IMR-90 (cell line): ENCODE measurements at regions not wholly inside any gene's neighbourhood (a gene's known extent, or its start where the extent isn't known, plus 50 kb on each side); places are given as distances from the start of the nearest gene placed in this dataset.
A peak's percentile ranks its signal among the peaks of the same experiment; 100 is the strongest.

ENCODE experiments used
- ATAC-seq: fragments of 200-7000 bp; cut with Tn5 transposase; 2 replicates; pipeline ENCODE4 v1.9.1; 2020; ENCODE audit warnings: low read depth, mild to moderate bottlenecking, moderate library complexity
- BruUV-seq: library from RNA; stranded (reverse); fragments of 400-500 nt; replicated peaks from 2 replicates; lab custom pipeline; 2021; lab: Mats Ljungman, UMichigan
- CTCF ChIA-PET: fragments of 300-600 bp; formaldehyde crosslinking; extraction: SDS; loops from one replicate; lab custom pipeline; 2021; ENCODE audit warnings: antibody characterized with exemption; lab: Yijun Ruan, JAX
- POLR2A ChIA-PET: fragments of 300-600 bp; sonication (Branson Sonifier 250); formaldehyde crosslinking; loops from one replicate; lab custom pipeline; 2022; ENCODE audit warnings: antibody characterized with exemption; ENCODE audit not compliant: unreplicated experiment; lab: Charles Lee
- DNase-seq: peaks from one replicate; pipeline ENCODE4 v3.0.0; 2013
- H2AFZ ChIP-seq: replicated peaks from 2 replicates; pipeline ENCODE3; 2013; ENCODE audit warnings: low read length, mild to moderate bottlenecking; ENCODE audit not compliant: poor library complexity
- H2AK5ac ChIP-seq: 2 replicates; pipeline ENCODE4 v1.6.1; 2013; ENCODE audit warnings: low read depth, low read length, inconsistent platforms
- H2AK9ac ChIP-seq: replicated peaks from 2 replicates; pipeline ENCODE3; 2013; ENCODE audit warnings: mild to moderate bottlenecking, low read depth, low read length, moderate library complexity; ENCODE audit not compliant: poor library complexity
- H2BK120ac ChIP-seq: 2 replicates; pipeline ENCODE4 v1.6.1; 2013; ENCODE audit warnings: low read depth, low read length, inconsistent platforms
- H2BK15ac ChIP-seq: 3 replicates; pipeline ENCODE4 v1.6.1; 2013; ENCODE audit warnings: low read depth, low read length, inconsistent platforms
- H2BK20ac ChIP-seq: 2 replicates; pipeline ENCODE4 v1.6.1; 2013; ENCODE audit warnings: low read depth, mild to moderate bottlenecking, inconsistent platforms, low read length, moderate library complexity
- H2BK5ac ChIP-seq: 2 replicates; pipeline ENCODE4 v1.6.1; 2013; ENCODE audit warnings: mild to moderate bottlenecking, low read depth, low read length, inconsistent platforms; ENCODE audit not compliant: poor library complexity, severe bottlenecking
- H3K14ac ChIP-seq: replicated peaks from 2 replicates; pipeline ENCODE4 v1.6.1; 2013; ENCODE audit warnings: low read depth, low read length, inconsistent platforms
- H3K18ac ChIP-seq: 2 replicates; pipeline ENCODE4 v1.6.1; 2013; ENCODE audit warnings: low read depth, low read length, control low read depth
- H3K23ac ChIP-seq: 2 replicates; pipeline ENCODE4 v1.6.1; 2013; ENCODE audit warnings: low read depth, low read length, inconsistent platforms
- H3K27ac ChIP-seq: 2 replicates; pipeline ENCODE4 v1.5.1; 2013; ENCODE audit warnings: mild to moderate bottlenecking, control low read depth, low read length; ENCODE audit not compliant: insufficient read depth
- H3K27me3 ChIP-seq: 2 replicates; pipeline ENCODE4 v1.6.1; 2013; ENCODE audit warnings: low read length; ENCODE audit not compliant: control insufficient read depth, insufficient read depth
- H3K36me3 ChIP-seq: 2 replicates; pipeline ENCODE4 v1.6.1; 2013; ENCODE audit warnings: low read length, mixed read lengths; ENCODE audit not compliant: control insufficient read depth, insufficient read depth
- H3K4ac ChIP-seq: 2 replicates; pipeline ENCODE4 v1.6.1; 2013; ENCODE audit warnings: low read depth, low read length, inconsistent platforms
- H3K4me1 ChIP-seq: 2 replicates; pipeline ENCODE4 v1.6.1; 2013; ENCODE audit warnings: low read length, mixed read lengths; ENCODE audit not compliant: control insufficient read depth, insufficient read depth
- H3K4me2 ChIP-seq: 2 replicates; pipeline ENCODE4 v1.6.1; 2013; ENCODE audit warnings: low read depth, mild to moderate bottlenecking, control low read depth, low read length, moderate library complexity
- H3K4me3 ChIP-seq: 2 replicates; pipeline ENCODE4 v1.5.1; 2013; ENCODE audit warnings: low read depth, mild to moderate bottlenecking, control low read depth, low read length, moderate library complexity; ENCODE audit not compliant: insufficient read depth
- H3K56ac ChIP-seq: 2 replicates; pipeline ENCODE4 v1.6.1; 2013; ENCODE audit warnings: low read length, inconsistent platforms; ENCODE audit not compliant: insufficient read depth; ENCODE audit errors: extremely low read depth
- H3K79me1 ChIP-seq, 2 experiments: 2 replicates each; pipeline ENCODE4 v1.6.1; 2013; ENCODE audit warnings: low read length in 2 of 2, inconsistent platforms in 1 of 2, low read depth in 1 of 2
- H3K9ac ChIP-seq: 2 replicates; pipeline ENCODE4 v1.6.1; 2013; ENCODE audit warnings: low read depth, low read length, control low read depth
- H3K9me1 ChIP-seq: 2 replicates; pipeline ENCODE4 v1.6.1; 2013; ENCODE audit warnings: low read length, inconsistent platforms; ENCODE audit not compliant: insufficient read depth
- H3K9me3 ChIP-seq: 2 replicates; pipeline ENCODE4 v1.6.1; 2013; ENCODE audit warnings: low read length; ENCODE audit not compliant: control insufficient read depth, insufficient read depth
- H4K20me1 ChIP-seq: 2 replicates; pipeline ENCODE4 v1.6.1; 2013; ENCODE audit warnings: low read length, inconsistent platforms; ENCODE audit not compliant: insufficient read depth
- H4K5ac ChIP-seq: 2 replicates; pipeline ENCODE4 v1.6.1; 2013; ENCODE audit warnings: mild to moderate bottlenecking, low read depth, low read length, control low read depth
- H4K8ac ChIP-seq, 2 experiments: 2 replicates each; pipeline ENCODE4 v1.6.1; 2013; ENCODE audit warnings: low read depth in 2 of 2, low read length in 2 of 2, control low read depth in 1 of 2, inconsistent platforms in 1 of 2
- H4K91ac ChIP-seq: 2 replicates; pipeline ENCODE4 v1.6.1; 2013; ENCODE audit warnings: low read depth, low read length, inconsistent platforms; ENCODE audit not compliant: insufficient read depth
- BHLHE40 ChIP-seq: fragments of 150-350 bp; IDR thresholded peaks from 2 replicates; pipeline ENCODE4 v1.6.1; 2016; ENCODE audit warnings: mild to moderate bottlenecking, low read depth, low read length
- CEBPB ChIP-seq: IDR thresholded peaks from 2 replicates; pipeline ENCODE4 v1.6.1; 2012; ENCODE audit warnings: low read depth, low read length, improper control_type of control experiment
- NFE2L2 ChIP-seq: fragments of 150-350 bp; IDR thresholded peaks from 2 replicates; pipeline ENCODE4 v1.6.1; 2016; ENCODE audit warnings: low read depth, mild to moderate bottlenecking, low read length
- RAD21 ChIP-seq: IDR thresholded peaks from 2 replicates; pipeline ENCODE4 v1.6.1; 2012; ENCODE audit warnings: low read length, improper control_type of control experiment
- RCOR1 ChIP-seq: IDR thresholded peaks from 2 replicates; pipeline ENCODE4 v1.6.1; 2012; ENCODE audit warnings: mild to moderate bottlenecking, low read length, improper control_type of control experiment; ENCODE audit not compliant: insufficient replicate concordance
- WGBS, 2 experiments: methylation state at CpG; one replicate each; pipeline versions ENCODE4 v1.1.5 to v1.1.7; 2013; ENCODE audit warnings: missing lambda C conversion rate in 2 of 2; ENCODE audit not compliant: insufficient read length in 1 of 2; ENCODE audit errors: extremely low coverage in 2 of 2; 5-methylcytosine and 5-hydroxymethylcytosine counted together
- dilution Hi-C: fragments of 300-500 bp; cut with HindIII; formaldehyde crosslinking; loops from one replicate; pipeline ENCODE4 v1.14.3; 2018; ENCODE audit warnings: low sequenced_read_pairs; ENCODE audit not compliant: unreplicated experiment
- in situ Hi-C: fragments of 300-500 bp; cut with MboI; formaldehyde crosslinking; loops from 3 replicates; pipeline ENCODE4 v1.14.3; 2019; ENCODE audit warnings: low sequenced_read_pairs, inconsistent platforms, mixed read lengths
- intact Hi-C: fragments of 100-400 bp; cut with micrococcal nuclease; formaldehyde crosslinking; loops from 2 replicates; pipeline ENCODE4 v1.10.0; 2022
- TF ChIP-seq, protein P1 (sequence below): fragments of 150-350 bp; IDR thresholded peaks from 2 replicates; pipeline ENCODE4 v1.6.1; 2017; ENCODE audit warnings: mild to moderate bottlenecking, antibody characterized with exemption, low read length, low read depth

DNA sequence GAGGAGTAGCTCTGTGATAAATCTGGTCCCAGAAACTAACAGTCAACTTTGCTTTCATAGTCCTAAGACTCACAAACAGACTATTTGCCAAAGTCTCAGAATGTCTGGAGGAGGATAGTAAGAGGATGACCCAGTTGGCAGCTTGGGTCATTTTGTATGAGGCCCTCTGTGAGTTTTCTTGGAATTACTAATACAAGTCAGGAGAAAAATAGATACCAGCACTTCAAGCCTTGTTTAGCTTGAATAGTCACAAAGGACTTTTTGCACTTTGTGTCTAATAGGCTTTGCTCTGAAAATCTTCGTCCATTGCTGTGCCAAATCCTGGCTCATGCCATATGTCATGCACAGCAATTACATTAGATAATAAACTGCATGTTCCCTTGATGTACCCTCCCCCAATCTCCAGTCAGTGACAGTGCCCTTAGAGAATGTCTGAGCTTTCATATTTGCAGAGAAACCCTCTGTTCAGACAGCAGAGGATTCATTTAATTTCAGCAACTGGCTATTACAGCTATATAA lies 612.8 kb downstream of the CSNK1G3 start:
- no CpG with 5 or more reads among the region's 1 CpG for WGBS, 2 experiments
- Histone ChIP-seq H3K36me3 (no peaks in the 10 kb centered on the region), H3K56ac (no peak overlapping the region; the same call in 1 of the 2 replicates), H2AK5ac (no peak overlapping the region), H2AFZ (no peak overlapping the region), H3K79me1 (no peaks in the 10 kb centered on the region), H3K4me2 (no peak overlapping the region), H3K4me3 (no peak overlapping the region), H2AK9ac (no peak overlapping the region), H3K14ac (no peak overlapping the region), H4K5ac (no peak overlapping the region), H3K4ac (no peak overlapping the region), H3K9me1 (no peaks in the 10 kb centered on the region), H3K18ac (no peak overlapping the region), H3K27me3 (no peaks in the 10 kb centered on the region; the same call in 1 of the 2 replicates), H2BK5ac (no peak overlapping the region), H3K9ac (no peak overlapping the region; the same call in 1 of the 2 replicates), H3K4me1 (no peaks in the 10 kb centered on the region; the same call in 1 of the 2 replicates), H2BK20ac (no peak overlapping the region), H4K8ac (no peak overlapping the region), H2BK15ac (no peak overlapping the region), H3K9me3 (no peaks in the 10 kb centered on the region), H2BK120ac (no peak overlapping the region), H4K91ac (no peak overlapping the region), H3K27ac (no peak overlapping the region), H3K23ac (no peak overlapping the region), H4K20me1 (no peaks in the 10 kb centered on the region)
- ATAC-seq (no peak; the same call in 1 of the 2 replicates), DNase-seq (peak; percentile 0)
- no TSS peak for BruUV-seq
- POLR2A ChIA-PET, result no interaction called here
- in situ Hi-C loops (no loop called here), intact Hi-C loops (no loop called here), dilution Hi-C loops (no loop called here)
- CTCF ChIA-PET, result no interaction called here
- TF ChIP-seq NFE2L2, result no peak
- TF ChIP-seq CEBPB, result no peak
- TF ChIP-seq, protein P1, sequence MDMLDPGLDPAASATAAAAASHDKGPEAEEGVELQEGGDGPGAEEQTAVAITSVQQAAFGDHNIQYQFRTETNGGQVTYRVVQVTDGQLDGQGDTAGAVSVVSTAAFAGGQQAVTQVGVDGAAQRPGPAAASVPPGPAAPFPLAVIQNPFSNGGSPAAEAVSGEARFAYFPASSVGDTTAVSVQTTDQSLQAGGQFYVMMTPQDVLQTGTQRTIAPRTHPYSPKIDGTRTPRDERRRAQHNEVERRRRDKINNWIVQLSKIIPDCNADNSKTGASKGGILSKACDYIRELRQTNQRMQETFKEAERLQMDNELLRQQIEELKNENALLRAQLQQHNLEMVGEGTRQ, result no peak
- TF ChIP-seq BHLHE40, result no peak
- no peak for TF ChIP-seq RCOR1
- TF ChIP-seq RAD21, result no peak
